ENCODE measurements at regions not wholly inside any gene's neighbourhood (a gene's known extent, or its start where the extent isn't known, plus 50 kb on each side); places are given as distances from the start of the nearest gene placed in this dataset.

DNA sequence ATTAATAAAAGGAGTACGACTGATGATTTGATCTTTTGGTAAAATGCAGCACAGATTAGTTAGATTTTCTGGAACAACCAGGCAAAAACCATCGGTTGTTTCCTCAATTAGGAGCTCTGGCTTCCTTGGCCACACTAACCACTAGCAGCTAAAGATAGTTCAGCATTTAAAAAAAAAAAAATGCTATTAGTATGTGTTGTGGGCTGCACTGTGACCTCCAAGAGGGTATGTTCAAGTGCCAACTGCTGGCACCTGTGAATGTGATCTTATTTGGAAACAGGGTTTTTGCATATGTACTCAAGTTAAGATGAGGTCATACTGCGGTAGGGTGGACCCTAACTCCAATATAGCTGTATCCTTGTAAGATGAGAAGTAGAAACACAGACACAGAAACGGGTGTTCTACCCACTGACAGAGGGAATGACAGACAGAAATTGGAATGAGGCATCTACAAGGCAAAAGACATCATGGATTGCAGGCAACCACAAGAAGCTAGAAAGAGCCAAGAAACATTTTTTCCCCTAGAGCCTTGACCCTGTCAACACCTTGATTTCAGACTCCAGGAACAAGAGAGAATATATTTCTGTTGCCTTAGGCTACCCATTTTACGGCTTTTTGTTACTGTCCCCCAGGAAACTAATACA is 534.6 kb upstream of the ROBO2 start:
- TF ChIP-seq ZNF324 (tag by site-specific recombination; IDR thresholded peaks at IDR 0.05) (no peak), GLI2 (tag by site-specific recombination; IDR thresholded peaks at IDR 0.05; ENCODE audit: borderline replicate concordance, low read depth) (no peak), ZNF138 (tag by site-specific recombination; IDR thresholded peaks at IDR 0.05; ENCODE audit: borderline replicate concordance) (no peak), ZNF701 (tag by site-specific recombination; IDR thresholded peaks at IDR 0.05) (no peak), ZNF239 (tag by site-specific recombination; IDR thresholded peaks at IDR 0.05) (no peak), PRDM1 (tag by site-specific recombination; IDR thresholded peaks at IDR 0.05) (no peak)
- TF ChIP-seq, protein P1, sequence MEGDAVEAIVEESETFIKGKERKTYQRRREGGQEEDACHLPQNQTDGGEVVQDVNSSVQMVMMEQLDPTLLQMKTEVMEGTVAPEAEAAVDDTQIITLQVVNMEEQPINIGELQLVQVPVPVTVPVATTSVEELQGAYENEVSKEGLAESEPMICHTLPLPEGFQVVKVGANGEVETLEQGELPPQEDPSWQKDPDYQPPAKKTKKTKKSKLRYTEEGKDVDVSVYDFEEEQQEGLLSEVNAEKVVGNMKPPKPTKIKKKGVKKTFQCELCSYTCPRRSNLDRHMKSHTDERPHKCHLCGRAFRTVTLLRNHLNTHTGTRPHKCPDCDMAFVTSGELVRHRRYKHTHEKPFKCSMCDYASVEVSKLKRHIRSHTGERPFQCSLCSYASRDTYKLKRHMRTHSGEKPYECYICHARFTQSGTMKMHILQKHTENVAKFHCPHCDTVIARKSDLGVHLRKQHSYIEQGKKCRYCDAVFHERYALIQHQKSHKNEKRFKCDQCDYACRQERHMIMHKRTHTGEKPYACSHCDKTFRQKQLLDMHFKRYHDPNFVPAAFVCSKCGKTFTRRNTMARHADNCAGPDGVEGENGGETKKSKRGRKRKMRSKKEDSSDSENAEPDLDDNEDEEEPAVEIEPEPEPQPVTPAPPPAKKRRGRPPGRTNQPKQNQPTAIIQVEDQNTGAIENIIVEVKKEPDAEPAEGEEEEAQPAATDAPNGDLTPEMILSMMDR (tag by site-specific recombination; IDR thresholded peaks at IDR 0.05), result no peak
- TF ChIP-seq, protein P2, sequence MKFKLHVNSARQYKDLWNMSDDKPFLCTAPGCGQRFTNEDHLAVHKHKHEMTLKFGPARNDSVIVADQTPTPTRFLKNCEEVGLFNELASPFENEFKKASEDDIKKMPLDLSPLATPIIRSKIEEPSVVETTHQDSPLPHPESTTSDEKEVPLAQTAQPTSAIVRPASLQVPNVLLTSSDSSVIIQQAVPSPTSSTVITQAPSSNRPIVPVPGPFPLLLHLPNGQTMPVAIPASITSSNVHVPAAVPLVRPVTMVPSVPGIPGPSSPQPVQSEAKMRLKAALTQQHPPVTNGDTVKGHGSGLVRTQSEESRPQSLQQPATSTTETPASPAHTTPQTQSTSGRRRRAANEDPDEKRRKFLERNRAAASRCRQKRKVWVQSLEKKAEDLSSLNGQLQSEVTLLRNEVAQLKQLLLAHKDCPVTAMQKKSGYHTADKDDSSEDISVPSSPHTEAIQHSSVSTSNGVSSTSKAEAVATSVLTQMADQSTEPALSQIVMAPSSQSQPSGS (tag by site-specific recombination; IDR thresholded peaks at IDR 0.05; ENCODE audit: low read depth), result no peak
- TF ChIP-seq, protein P3, sequence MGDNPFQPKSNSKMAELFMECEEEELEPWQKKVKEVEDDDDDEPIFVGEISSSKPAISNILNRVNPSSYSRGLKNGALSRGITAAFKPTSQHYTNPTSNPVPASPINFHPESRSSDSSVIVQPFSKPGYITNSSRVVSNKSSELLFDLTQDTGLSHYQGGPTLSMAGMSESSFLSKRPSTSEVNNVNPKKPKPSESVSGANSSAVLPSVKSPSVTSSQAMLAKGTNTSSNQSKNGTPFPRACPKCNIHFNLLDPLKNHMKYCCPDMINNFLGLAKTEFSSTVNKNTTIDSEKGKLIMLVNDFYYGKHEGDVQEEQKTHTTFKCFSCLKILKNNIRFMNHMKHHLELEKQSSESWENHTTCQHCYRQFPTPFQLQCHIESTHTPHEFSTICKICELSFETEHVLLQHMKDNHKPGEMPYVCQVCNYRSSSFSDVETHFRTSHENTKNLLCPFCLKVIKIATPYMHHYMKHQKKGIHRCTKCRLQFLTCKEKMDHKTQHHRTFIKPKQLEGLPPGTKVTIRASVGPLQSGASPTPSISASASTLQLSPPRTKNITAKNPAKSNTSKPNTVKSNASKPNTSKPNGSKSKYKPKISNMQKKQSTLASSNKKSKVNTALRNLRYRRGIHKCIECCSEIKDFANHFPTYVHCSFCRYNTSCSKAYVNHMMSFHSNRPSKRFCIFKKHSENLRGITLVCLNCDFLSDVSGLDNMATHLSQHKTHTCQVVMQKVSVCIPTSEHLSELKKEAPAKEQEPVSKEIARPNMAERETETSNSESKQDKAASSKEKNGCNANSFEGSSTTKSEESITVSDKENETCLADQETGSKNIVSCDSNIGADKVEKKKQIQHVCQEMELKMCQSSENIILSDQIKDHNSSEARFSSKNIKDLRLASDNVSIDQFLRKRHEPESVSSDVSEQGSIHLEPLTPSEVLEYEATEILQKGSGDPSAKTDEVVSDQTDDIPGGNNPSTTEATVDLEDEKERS (tag by site-specific recombination; IDR thresholded peaks at IDR 0.05), result no peak
